GM23248 (cell line): ENCODE measurements at regions not wholly inside any gene's neighbourhood (a gene's known extent, or its start where the extent isn't known, plus 50 kb on each side); places are given as distances from the start of the nearest gene placed in this dataset.

Experiments used
- DNase-seq: peaks from one replicate; pipeline ENCODE4 v3.0.0-alpha.2; 2015
- H2AFZ ChIP-seq: fragments of 200-600 bp; sonication (generic); 2 replicates; pipeline ENCODE4 v1.6.1; 2016; ENCODE audit warnings: antibody characterized with exemption
- H3F3A ChIP-seq: fragments of 200-600 bp; sonication (generic); 2 replicates; pipeline ENCODE4 v1.6.1; 2016; ENCODE audit warnings: mild to moderate bottlenecking, antibody characterized with exemption, mixed run types; ENCODE audit not compliant: insufficient read depth
- H3K27ac ChIP-seq: fragments of 200-600 bp; sonication (generic); 2 replicates; pipeline ENCODE4 v1.5.1; 2016; ENCODE audit warnings: mild to moderate bottlenecking
- H3K27me3 ChIP-seq: fragments of 200-600 bp; sonication (generic); replicated peaks from 2 replicates; pipeline ENCODE4 v1.6.1; 2016; ENCODE audit warnings: mild to moderate bottlenecking; ENCODE audit not compliant: insufficient read depth
- H3K36me3 ChIP-seq: fragments of 200-600 bp; sonication (generic); 2 replicates; pipeline ENCODE4 v1.6.1; 2016; ENCODE audit warnings: low read depth, mild to moderate bottlenecking
- H3K4me1 ChIP-seq: fragments of 200-600 bp; sonication (generic); 2 replicates; pipeline ENCODE4 v1.6.1; 2016; ENCODE audit warnings: mild to moderate bottlenecking; ENCODE audit not compliant: insufficient read depth
- H3K4me2 ChIP-seq: fragments of 200-600 bp; sonication (generic); one replicate; pipeline ENCODE4 v1.6.1; 2016; ENCODE audit warnings: mild to moderate bottlenecking; ENCODE audit not compliant: unreplicated experiment
- H3K4me3 ChIP-seq: fragments of 200-600 bp; sonication (generic); 2 replicates; pipeline ENCODE4 v1.5.1; 2016; ENCODE audit warnings: mild to moderate bottlenecking
- H3K79me2 ChIP-seq: fragments of 200-600 bp; sonication (generic); 2 replicates; pipeline ENCODE4 v1.6.1; 2016; ENCODE audit warnings: mild to moderate bottlenecking; ENCODE audit not compliant: insufficient read depth
- H3K9ac ChIP-seq: fragments of 200-600 bp; sonication (generic); 2 replicates; pipeline ENCODE4 v1.6.1; 2016; ENCODE audit warnings: mild to moderate bottlenecking
- H3K9me2 ChIP-seq: fragments of 200-600 bp; sonication (generic); 2 replicates; pipeline ENCODE4 v1.6.1; 2016; ENCODE audit warnings: mixed run types, mild to moderate bottlenecking, moderate library complexity; ENCODE audit not compliant: insufficient read depth
- H3K9me3 ChIP-seq: fragments of 200-600 bp; sonication (generic); one replicate; pipeline ENCODE4 v1.6.1; 2017; ENCODE audit warnings: low read depth
- H4K20me1 ChIP-seq: fragments of 200-600 bp; sonication (generic); 2 replicates; pipeline ENCODE4 v1.6.0; 2016; ENCODE audit not compliant: insufficient read depth
- EZH2 ChIP-seq: fragments of 200-600 bp; sonication (generic); IDR thresholded peaks from 2 replicates; pipeline ENCODE4 v1.6.1; 2018; ENCODE audit warnings: antibody characterized with exemption, mild to moderate bottlenecking; ENCODE audit not compliant: insufficient read depth, poor library complexity, severe bottlenecking
- EZH2phosphoT487 ChIP-seq: fragments of 200-600 bp; sonication (generic); IDR thresholded peaks from 2 replicates; pipeline ENCODE4 v1.6.1; 2018; ENCODE audit warnings: antibody characterized with exemption, moderate library complexity, mild to moderate bottlenecking, low read depth; ENCODE audit not compliant: insufficient read depth
- WGBS, 2 experiments: methylation state at CpG; one replicate each; pipeline ENCODE4 v1.1.6; 2015 to 2017; ENCODE audit warnings: low lambda C conversion rate in 2 of 2, low coverage in 1 of 2; ENCODE audit errors: missing lambda C conversion rate in 2 of 2; 5-methylcytosine and 5-hydroxymethylcytosine counted together
- in situ Hi-C: fragments of 300-500 bp; cut with MboI; formaldehyde crosslinking; loops from 2 replicates; pipeline ENCODE4 v1.15.0; 2020

GRCh38 chr6:91317247-91317835, 730.5 kb upstream of the MAP3K7 start:
- Histone ChIP-seq H3K9me3 (no peaks in the 10 kb centered on the region), H3K36me3 (no peaks in the 10 kb centered on the region), H3K79me2 (no peaks in the 10 kb centered on the region), H2AFZ (no peak overlapping the region), H3F3A (no peaks in the 10 kb centered on the region), H3K27ac (no peak overlapping the region), H3K4me1 (no peaks in the 10 kb centered on the region), H3K4me3 (no peak overlapping the region), H4K20me1 (no peaks in the 10 kb centered on the region), H3K27me3 (no peaks in the 10 kb centered on the region), H3K9me2 (no peaks in the 10 kb centered on the region), H3K4me2 (no peak overlapping the region), H3K9ac (no peak overlapping the region)
- WGBS, 2 experiments = 24 to 30% methylated on average over 2 of the region's 2 CpGs
- TF ChIP-seq EZH2phosphoT487 (no peak), EZH2 (no peak)
- no peak for DNase-seq
- in situ Hi-C loops = no loop called here

- H3K9me3 ChIP-seq = no peaks in the 10 kb centered on the region
- no peaks in the 10 kb centered on the region for H3K27me3 ChIP-seq
- H3K4me2 ChIP-seq = no peak overlapping the region
- WGBS, 2 experiments = 33% methylated on average over 6 of the region's 6 CpGs
- DNase-seq = no peak
- no peak overlapping the region for H3K27ac ChIP-seq
- no peak overlapping the region for H2AFZ ChIP-seq
- no peak overlapping the region for H3K4me3 ChIP-seq
- in situ Hi-C loops = no loop called here
- H3K4me1 ChIP-seq = no peaks in the 10 kb centered on the region
- H3K9ac ChIP-seq = no peak overlapping the region
- H3F3A ChIP-seq = no peaks in the 10 kb centered on the region
- H3K79me2 ChIP-seq = no peaks in the 10 kb centered on the region
- H4K20me1 ChIP-seq = no peaks in the 10 kb centered on the region
- H3K9me2 ChIP-seq = no peaks in the 10 kb centered on the region
- no peaks in the 10 kb centered on the region for H3K36me3 ChIP-seq
- TF ChIP-seq EZH2phosphoT487 = no peak
- no peak for TF ChIP-seq EZH2
These were observed 723.3 kb upstream of the MAP3K7 start for GRCh38 chr6:91310178-91310577.

GRCh38 chr6:91305755-91306154, 718.9 kb upstream of the MAP3K7 start:
- H3K27me3 ChIP-seq = no peaks in the 10 kb centered on the region
- H3K4me2 ChIP-seq = no peak overlapping the region
- no peak overlapping the region for H2AFZ ChIP-seq
- H3K4me3 ChIP-seq = no peak overlapping the region
- no peaks in the 10 kb centered on the region for H3F3A ChIP-seq
- in situ Hi-C loops = no loop called here
- no peaks in the 10 kb centered on the region for H3K36me3 ChIP-seq
- TF ChIP-seq EZH2 (no peak), EZH2phosphoT487 (no peak)
- H3K79me2 ChIP-seq = no peaks in the 10 kb centered on the region
- WGBS, 2 experiments = 34 to 40% methylated on average over 2 of the region's 2 CpGs
- no peak overlapping the region for H3K27ac ChIP-seq
- no peaks in the 10 kb centered on the region for H3K9me2 ChIP-seq
- no peaks in the 10 kb centered on the region for H4K20me1 ChIP-seq
- no peaks in the 10 kb centered on the region for H3K9me3 ChIP-seq
- H3K9ac ChIP-seq = no peak overlapping the region
- H3K4me1 ChIP-seq = no peaks in the 10 kb centered on the region
- DNase-seq = no peak

- Histone ChIP-seq H3K9me2 (no peaks in the 10 kb centered on the region), H3K36me3 (no peaks in the 10 kb centered on the region), H4K20me1 (no peaks in the 10 kb centered on the region), H3K4me3 (no peak overlapping the region), H3K27me3 (no peaks in the 10 kb centered on the region), H2AFZ (no peak overlapping the region), H3K27ac (no peak overlapping the region), H3K79me2 (no peaks in the 10 kb centered on the region), H3K9ac (no peak overlapping the region), H3K4me2 (no peak overlapping the region), H3K4me1 (no peaks in the 10 kb centered on the region), H3K9me3 (no peaks in the 10 kb centered on the region), H3F3A (no peaks in the 10 kb centered on the region)
- 8% methylated on average over 3 of the region's 3 CpGs for WGBS, 2 experiments
- no peak for TF ChIP-seq EZH2
- TF ChIP-seq EZH2phosphoT487 = no peak
- no peak for DNase-seq
- in situ Hi-C loops = no loop called here
These were observed 717.6 kb upstream of the MAP3K7 start for GRCh38 chr6:91304521-91304920.

GRCh38 chr6:91303326-91303725, 716.5 kb upstream of the MAP3K7 start:
- Histone ChIP-seq H3K79me2 (no peaks in the 10 kb centered on the region), H3K9me2 (no peaks in the 10 kb centered on the region), H3K9ac (no peak overlapping the region), H3K9me3 (no peaks in the 10 kb centered on the region), H3F3A (no peaks in the 10 kb centered on the region), H3K4me1 (no peaks in the 10 kb centered on the region), H3K27me3 (no peaks in the 10 kb centered on the region), H3K27ac (no peak overlapping the region), H3K4me3 (no peak overlapping the region), H3K36me3 (no peaks in the 10 kb centered on the region), H3K4me2 (no peak overlapping the region), H4K20me1 (no peaks in the 10 kb centered on the region), H2AFZ (no peak overlapping the region)
- TF ChIP-seq EZH2 (no peak), EZH2phosphoT487 (no peak)
- no peak for DNase-seq
- 69 to 79% methylated on average over 12 of the region's 12 CpGs for WGBS, 2 experiments
- in situ Hi-C loops = no loop called here
